ENCODE measurements at regions not wholly inside any gene's neighbourhood (a gene's known extent, or its start where the extent isn't known, plus 50 kb on each side); places are given as distances from the start of the nearest gene placed in this dataset.
A peak's percentile ranks its signal among the peaks of the same experiment; 100 is the strongest.
"Not testable (repeated sequence)": the region's sequence is repeated elsewhere in the genome, so short reads cannot be mapped to it uniquely, and the experiment has no call there.

GRCh38 chr5:18403141-18403540 lies 768.9 kb downstream of the TAF11L14 start:
- DNase-seq (ENCODE audit: low read depth): no peak

- DNase-seq (ENCODE audit: low read depth): no peak
These were observed 769.7 kb downstream of the TAF11L14 start for GRCh38 chr5:18403941-18404438.

- no peak for DNase-seq (ENCODE audit: low read depth)
These were observed 786.5 kb downstream of the TAF11L14 start for GRCh38 chr5:18420711-18421110.

GRCh38 chr5:18433336-18433735 lies 799.1 kb downstream of the TAF11L14 start:
- DNase-seq (ENCODE audit: low read depth): no peak

- no peak for DNase-seq (ENCODE audit: low read depth)
These were observed 803.9 kb downstream of the TAF11L14 start for GRCh38 chr5:18438126-18438525.

- no peak for DNase-seq (ENCODE audit: low read depth)
These were observed 821.3 kb downstream of the TAF11L14 start for GRCh38 chr5:18455521-18455920.

GRCh38 chr5:18457255-18457654 lies 823.0 kb downstream of the TAF11L14 start:
- DNase-seq (ENCODE audit: low read depth): no peak

- DNase-seq (ENCODE audit: low read depth): no peak
These were observed 827.5 kb downstream of the TAF11L14 start for GRCh38 chr5:18461766-18462165.

GRCh38 chr5:18465833-18466681 lies 831.8 kb downstream of the TAF11L14 start:
- DNase-seq (ENCODE audit: low read depth): peak; percentile 12

GRCh38 chr5:18466731-18467130 lies 832.5 kb downstream of the TAF11L14 start:
- DNase-seq (ENCODE audit: low read depth): no peak

- DNase-seq (ENCODE audit: low read depth): not testable (repeated sequence)
These were observed 837.5 kb downstream of the TAF11L14 start for GRCh38 chr5:18471791-18472190.

GRCh38 chr5:18483451-18483850 lies 849.2 kb downstream of the TAF11L14 start:
- no peak for DNase-seq (ENCODE audit: low read depth)

GRCh38 chr5:18487928-18488480 lies 853.7 kb downstream of the TAF11L14 start:
- no peak for DNase-seq (ENCODE audit: low read depth)

GRCh38 chr5:18489703-18490102 lies 855.4 kb downstream of the TAF11L14 start:
- no peak for DNase-seq (ENCODE audit: low read depth)

GRCh38 chr5:18491349-18491748 lies 857.1 kb downstream of the TAF11L14 start:
- DNase-seq (ENCODE audit: low read depth): no peak

GRCh38 chr5:18495157-18495556 lies 860.9 kb downstream of the TAF11L14 start:
- no peak for DNase-seq (ENCODE audit: low read depth)

- no peak for DNase-seq (ENCODE audit: low read depth)
These were observed 861.8 kb downstream of the TAF11L14 start for GRCh38 chr5:18496041-18496440.

GRCh38 chr5:18497089-18497488 lies 862.8 kb downstream of the TAF11L14 start:
- no peak for DNase-seq (ENCODE audit: low read depth)

GRCh38 chr5:18503797-18504328 lies 869.6 kb downstream of the TAF11L14 start:
- DNase-seq (ENCODE audit: low read depth): no peak

GRCh38 chr5:18507114-18507513 lies 872.9 kb downstream of the TAF11L14 start:
- DNase-seq (ENCODE audit: low read depth): no peak

- no peak for DNase-seq (ENCODE audit: low read depth)
These were observed 883.6 kb downstream of the TAF11L14 start for GRCh38 chr5:18517641-18518380.

- no peak for DNase-seq (ENCODE audit: low read depth)
These were observed 889.1 kb downstream of the TAF11L14 start for GRCh38 chr5:18523380-18523779.

All from myocyte (in vitro differentiated cells).